Activated CD8-positive, alpha-beta T cell treated with anti-CD3 and anti-CD28 coated beads, Interleukin-2, amount 10 ng/mL, durations not matched to agents 7 days and 5 days (primary cell): ENCODE measurements at regions not wholly inside any gene's neighbourhood (a gene's known extent, or its start where the extent isn't known, plus 50 kb on each side); places are given as distances from the start of the nearest gene placed in this dataset.
"Not testable (repeated sequence)": the region's sequence is repeated elsewhere in the genome, so short reads cannot be mapped to it uniquely, and the experiment has no call there.

ENCODE experiments used
- ATAC-seq: fragments of 150-1000 bp; cut with Tn5 transposase; one replicate; pipeline ENCODE4 v1.10.0; 2021; ENCODE audit warnings: moderate library complexity
- CTCF ChIA-PET: fragments of 350-600 bp; sonication (Branson Sonifier 250); formaldehyde crosslinking; loops from one replicate; lab custom pipeline; 2021; ENCODE audit warnings: antibody characterized with exemption; lab: Charles Lee
- POLR2A ChIA-PET: fragments of 350-600 bp; sonication (Branson Sonifier 250); formaldehyde crosslinking; loops from one replicate; lab custom pipeline; 2021; ENCODE audit warnings: antibody characterized with exemption; lab: Charles Lee
- DNase-seq: peaks from one replicate; pipeline ENCODE4 v3.0.0-alpha.2; 2020
- H3K27ac Mint-ChIP-seq: one replicate; pipeline ENCODE4 v1.8.0; 2021; ENCODE audit warnings: mild to moderate bottlenecking, mixed read lengths
- H3K27me3 Mint-ChIP-seq: one replicate; pipeline ENCODE4 v1.8.0; 2021; ENCODE audit warnings: low read depth, mixed read lengths
- H3K36me3 Mint-ChIP-seq: one replicate; pipeline ENCODE4 v1.8.0; 2021; ENCODE audit warnings: low read depth, mixed read lengths
- H3K4me1 Mint-ChIP-seq: one replicate; pipeline ENCODE4 v1.8.0; 2021; ENCODE audit warnings: low read depth, mixed read lengths
- H3K4me3 Mint-ChIP-seq: one replicate; pipeline ENCODE4 v1.8.0; 2021; ENCODE audit warnings: mild to moderate bottlenecking, mixed read lengths
- H3K9me3 Mint-ChIP-seq: one replicate; pipeline ENCODE4 v1.8.0; 2022; ENCODE audit warnings: mixed read lengths; ENCODE audit not compliant: insufficient read depth

- DNase-seq, H3K4me3 Mint-ChIP-seq, CTCF ChIA-PET, POLR2A ChIA-PET, H3K9me3 Mint-ChIP-seq, H3K27ac Mint-ChIP-seq, H3K4me1 Mint-ChIP-seq, H3K36me3 Mint-ChIP-seq, H3K27me3 Mint-ChIP-seq, ATAC-seq: not testable (repeated sequence)
These were observed 125.3 kb upstream of the NBPF26 start for GRCh38 chr1:120598331-120598951.

GRCh38 chr1:120599511-120599910, 124.2 kb upstream of the NBPF26 start:
- H3K27ac Mint-ChIP-seq, ATAC-seq, H3K9me3 Mint-ChIP-seq, H3K27me3 Mint-ChIP-seq, DNase-seq, H3K4me1 Mint-ChIP-seq, H3K4me3 Mint-ChIP-seq, CTCF ChIA-PET, H3K36me3 Mint-ChIP-seq, POLR2A ChIA-PET: not testable (repeated sequence)

- H3K27ac Mint-ChIP-seq, H3K36me3 Mint-ChIP-seq, H3K27me3 Mint-ChIP-seq, POLR2A ChIA-PET, H3K4me1 Mint-ChIP-seq, H3K9me3 Mint-ChIP-seq, CTCF ChIA-PET, H3K4me3 Mint-ChIP-seq, DNase-seq, ATAC-seq: not testable (repeated sequence)
These were observed 123.2 kb upstream of the NBPF26 start for GRCh38 chr1:120600442-120601041.

- H3K27me3 Mint-ChIP-seq, DNase-seq, ATAC-seq, H3K4me3 Mint-ChIP-seq, H3K4me1 Mint-ChIP-seq, H3K27ac Mint-ChIP-seq, H3K9me3 Mint-ChIP-seq, CTCF ChIA-PET, H3K36me3 Mint-ChIP-seq, POLR2A ChIA-PET: not testable (repeated sequence)
These were observed 115.9 kb upstream of the NBPF26 start for GRCh38 chr1:120607882-120608281.

GRCh38 chr1:120608314-120609014, 115.3 kb upstream of the NBPF26 start:
- H3K27ac Mint-ChIP-seq, POLR2A ChIA-PET, H3K4me1 Mint-ChIP-seq, H3K4me3 Mint-ChIP-seq, H3K9me3 Mint-ChIP-seq, H3K36me3 Mint-ChIP-seq, H3K27me3 Mint-ChIP-seq, DNase-seq, CTCF ChIA-PET: not testable (repeated sequence)
- ATAC-seq: peak; percentile 34

GRCh38 chr1:120609015-120609573, 114.7 kb upstream of the NBPF26 start:
- H3K9me3 Mint-ChIP-seq, H3K4me1 Mint-ChIP-seq, POLR2A ChIA-PET, H3K4me3 Mint-ChIP-seq, CTCF ChIA-PET, H3K36me3 Mint-ChIP-seq, H3K27ac Mint-ChIP-seq, H3K27me3 Mint-ChIP-seq, DNase-seq: not testable (repeated sequence)
- ATAC-seq: peak; percentile 24

- H3K27ac Mint-ChIP-seq, H3K9me3 Mint-ChIP-seq, CTCF ChIA-PET, H3K4me1 Mint-ChIP-seq, POLR2A ChIA-PET, H3K36me3 Mint-ChIP-seq, DNase-seq, H3K27me3 Mint-ChIP-seq, H3K4me3 Mint-ChIP-seq: not testable (repeated sequence)
- ATAC-seq: peak; percentile 72
These were observed 113.9 kb upstream of the NBPF26 start for GRCh38 chr1:120609834-120610233.

GRCh38 chr1:120614931-120615639, 108.7 kb upstream of the NBPF26 start:
- CTCF ChIA-PET, H3K4me3 Mint-ChIP-seq, POLR2A ChIA-PET, ATAC-seq, H3K27me3 Mint-ChIP-seq, H3K36me3 Mint-ChIP-seq, H3K9me3 Mint-ChIP-seq, DNase-seq, H3K27ac Mint-ChIP-seq, H3K4me1 Mint-ChIP-seq: not testable (repeated sequence)

GRCh38 chr1:120617493-120617892, 106.3 kb upstream of the NBPF26 start:
- POLR2A ChIA-PET, H3K4me1 Mint-ChIP-seq, H3K27ac Mint-ChIP-seq, H3K36me3 Mint-ChIP-seq, CTCF ChIA-PET, H3K27me3 Mint-ChIP-seq, DNase-seq, H3K4me3 Mint-ChIP-seq, H3K9me3 Mint-ChIP-seq, ATAC-seq: not testable (repeated sequence)

- H3K27ac Mint-ChIP-seq, H3K36me3 Mint-ChIP-seq, H3K27me3 Mint-ChIP-seq, POLR2A ChIA-PET, CTCF ChIA-PET, H3K9me3 Mint-ChIP-seq, H3K4me3 Mint-ChIP-seq, ATAC-seq, H3K4me1 Mint-ChIP-seq, DNase-seq: not testable (repeated sequence)
These were observed 103.7 kb upstream of the NBPF26 start for GRCh38 chr1:120619867-120620692.

- H3K4me3 Mint-ChIP-seq, H3K27ac Mint-ChIP-seq, H3K9me3 Mint-ChIP-seq, POLR2A ChIA-PET, H3K27me3 Mint-ChIP-seq, H3K4me1 Mint-ChIP-seq, ATAC-seq, DNase-seq, H3K36me3 Mint-ChIP-seq, CTCF ChIA-PET: not testable (repeated sequence)
These were observed 103.1 kb upstream of the NBPF26 start for GRCh38 chr1:120620693-120620969.
